SK-N-SH (cell line): ENCODE measurements at regions not wholly inside any gene's neighbourhood (a gene's known extent, or its start where the extent isn't known, plus 50 kb on each side); places are given as distances from the start of the nearest gene placed in this dataset.

Experiments used
- CTCF ChIA-PET: fragments of 300-600, 350-600 bp; formaldehyde crosslinking; extraction: SDS; loops from one replicate; lab custom pipeline; 2021; lab: Yijun Ruan, JAX
- POLR2A ChIA-PET: fragments of 350-600 bp; sonication (Branson Sonifier 250); formaldehyde crosslinking; extraction: SDS; loops from one replicate; lab custom pipeline; 2020; ENCODE audit warnings: antibody characterized with exemption, inconsistent platforms; lab: Yijun Ruan, JAX
- DNase-seq: peaks from one replicate; pipeline ENCODE4 v3.0.0; 2012
- H2AFZ ChIP-seq: fragments of 200-600 bp; sonication (generic); 2 replicates; pipeline ENCODE4 v1.8.1; 2016; ENCODE audit warnings: antibody characterized with exemption, mild to moderate bottlenecking, low read depth
- H3F3A ChIP-seq: fragments of 200-600 bp; sonication (generic); replicated peaks from 2 replicates; pipeline ENCODE3; 2016; ENCODE audit warnings: antibody characterized with exemption, mild to moderate bottlenecking; ENCODE audit not compliant: insufficient read depth
- H3K27ac ChIP-seq, 2 experiments: fragments of 200-500 bp in 1 of 2; fragments of 200-600 bp in 1 of 2; sonication (Bioruptor generic) in 1 of 2; sonication (generic), shearing (Covaris generic) in 1 of 2; 2 replicates each; pipeline versions ENCODE4 v1.5.1 to v1.6.1; 2014 to 2016; ENCODE audit warnings: low read depth in 2 of 2, inconsistent platforms in 1 of 2, low read length in 1 of 2, mild to moderate bottlenecking in 1 of 2, mixed read lengths in 1 of 2
- H3K27me3 ChIP-seq: fragments of 200-600 bp; sonication (generic), shearing (Covaris generic); 2 replicates; pipeline ENCODE4 v1.6.1; 2016; ENCODE audit warnings: mixed run types; ENCODE audit not compliant: insufficient read depth
- H3K36me3 ChIP-seq, 2 experiments: fragments of 200-500 bp in 1 of 2; fragments of 200-600 bp in 1 of 2; sonication (Bioruptor generic) in 1 of 2; sonication (generic) in 1 of 2; replicated peaks in 1 of 2; 2 replicates each; pipeline versions ENCODE3 to v1.5.1; 2014 to 2016; ENCODE audit warnings: low read length in 1 of 2, mild to moderate bottlenecking in 1 of 2; ENCODE audit not compliant: insufficient read depth in 2 of 2, control insufficient read depth in 1 of 2
- H3K4me1 ChIP-seq, 2 experiments: fragments of 200-500 bp in 1 of 2; fragments of 200-600 bp in 1 of 2; sonication (Bioruptor generic) in 1 of 2; sonication (generic), shearing (Covaris generic) in 1 of 2; 2 replicates each; pipeline versions ENCODE4 v1.5.1 to v1.6.1; 2014 to 2016; ENCODE audit warnings: low read depth in 1 of 2, low read length in 1 of 2, mixed run types in 1 of 2; ENCODE audit not compliant: insufficient read depth in 2 of 2, control insufficient read depth in 1 of 2
- H3K4me2 ChIP-seq: fragments of 200-600 bp; sonication (generic), shearing (Covaris generic); 2 replicates; pipeline ENCODE4 v1.6.1; 2017; ENCODE audit warnings: mixed run types
- H3K4me3 ChIP-seq, 2 experiments: fragments of 200-500 bp in 1 of 2; fragments of 200-600 bp in 1 of 2; sonication (Bioruptor generic) in 1 of 2; sonication (generic), shearing (Covaris generic) in 1 of 2; 2 replicates each; pipeline versions ENCODE4 v1.5.1 to v1.8.1; 2014 to 2016; ENCODE audit warnings: low read depth in 2 of 2, inconsistent platforms in 1 of 2, low read length in 1 of 2, mild to moderate bottlenecking in 1 of 2, mixed read lengths in 1 of 2, moderate library complexity in 1 of 2
- H3K79me2 ChIP-seq: fragments of 200-600 bp; sonication (generic); 2 replicates; pipeline ENCODE4 v1.8.1; 2017; ENCODE audit warnings: mild to moderate bottlenecking; ENCODE audit not compliant: insufficient read depth
- H3K9ac ChIP-seq: fragments of 200-600 bp; sonication (generic); 2 replicates; pipeline ENCODE4 v1.6.1; 2017; ENCODE audit warnings: mixed run types
- H3K9me2 ChIP-seq: fragments of 200-600 bp; sonication (generic); 2 replicates; pipeline ENCODE4 v1.6.1; 2017; ENCODE audit warnings: mixed run types
- H3K9me3 ChIP-seq: fragments of 200-600 bp; sonication (generic); 2 replicates; pipeline ENCODE4 v1.6.1; 2017; ENCODE audit warnings: mixed run types, mild to moderate bottlenecking, moderate library complexity
- H4K20me1 ChIP-seq: fragments of 200-600 bp; sonication (generic); 2 replicates; pipeline ENCODE4 v1.6.1; 2017; ENCODE audit warnings: mild to moderate bottlenecking, mixed run types; ENCODE audit not compliant: insufficient read depth
- CHD2 ChIP-seq: fragments of 150-350 bp; IDR thresholded peaks from 2 replicates; pipeline ENCODE4 v1.6.1; 2018; ENCODE audit warnings: low read length; ENCODE audit not compliant: partially characterized antibody
- ELF1 ChIP-seq: IDR thresholded peaks from 2 replicates; pipeline ENCODE4 v1.4.0; 2012
- EP300 ChIP-seq, 2 experiments: IDR thresholded peaks; 2 replicates each; pipeline versions ENCODE4 v1.4.0 to v1.6.1; 2012; ENCODE audit warnings: borderline replicate concordance in 1 of 2, low read depth in 1 of 2, low read length in 1 of 2
- FOXJ3 ChIP-seq: sonication (generic); formaldehyde crosslinking; IDR thresholded peaks from 2 replicates; pipeline ENCODE4 v1.5.1; 2020; ENCODE audit warnings: mild to moderate bottlenecking, missing genetic modification reagents
- FOXM1 ChIP-seq: IDR thresholded peaks from 2 replicates; pipeline ENCODE4 v1.4.0; 2012; ENCODE audit warnings: low read depth, mild to moderate bottlenecking
- JUND ChIP-seq: IDR thresholded peaks from 2 replicates; pipeline ENCODE4 v1.4.0; 2012
- MEF2A ChIP-seq: IDR thresholded peaks from 2 replicates; pipeline ENCODE4 v1.4.0; 2012; ENCODE audit warnings: low read depth, borderline replicate concordance
- MXI1 ChIP-seq: IDR thresholded peaks from 2 replicates; pipeline ENCODE4 v1.6.1; 2012; ENCODE audit warnings: mild to moderate bottlenecking, low read depth, low read length, improper control_type of control experiment
- NFIC ChIP-seq: IDR thresholded peaks from 2 replicates; pipeline ENCODE4 v1.4.0; 2012; ENCODE audit warnings: borderline replicate concordance
- RCOR1 ChIP-seq: fragments of 150-350 bp; IDR thresholded peaks from 2 replicates; pipeline ENCODE4 v1.6.1; 2017; ENCODE audit warnings: antibody characterized with exemption, low read length
- RXRA ChIP-seq: IDR thresholded peaks from 2 replicates; pipeline ENCODE4 v1.4.0; 2012; ENCODE audit warnings: low read depth, mild to moderate bottlenecking, borderline replicate concordance
- SMC3 ChIP-seq: IDR thresholded peaks from 2 replicates; pipeline ENCODE4 v1.6.1; 2012; ENCODE audit warnings: low read depth, low read length, improper control_type of control experiment
- TCF12 ChIP-seq: IDR thresholded peaks from 2 replicates; pipeline ENCODE4 v1.4.0; 2012
- YY1 ChIP-seq: IDR thresholded peaks from 2 replicates; pipeline ENCODE4 v1.4.0; 2012; ENCODE audit warnings: low read depth, mild to moderate bottlenecking
- WGBS: methylation state at CpG from one replicate; pipeline ENCODE4 v1.1.6; 2017; ENCODE audit warnings: low lambda C conversion rate; 5-methylcytosine and 5-hydroxymethylcytosine counted together
- TF ChIP-seq, protein P1 (sequence below): fragments of 200-600 bp; sonication (generic); IDR thresholded peaks from 2 replicates; pipeline ENCODE4 v1.6.1; 2017; ENCODE audit warnings: antibody characterized with exemption, mild to moderate bottlenecking, moderate library complexity
- TF ChIP-seq, protein P2 (sequence below): IDR thresholded peaks from 2 replicates; pipeline ENCODE4 v1.4.0; 2012; ENCODE audit warnings: low read depth, borderline replicate concordance
- TF ChIP-seq, protein P3 (sequence below): fragments of 150-350 bp; IDR thresholded peaks from 2 replicates; pipeline ENCODE4 v1.6.1; 2016; ENCODE audit warnings: mild to moderate bottlenecking, low read depth, low read length

GRCh38 chr3:6248528-6248927 lies 612.4 kb upstream of the GRM7 start:
- no peaks in the 10 kb centered on the region for H3F3A ChIP-seq
- H3K4me2 ChIP-seq: no peak overlapping the region
- no peaks in the 10 kb centered on the region for H4K20me1 ChIP-seq
- CTCF ChIA-PET: no interaction called here
- H2AFZ ChIP-seq: no peak overlapping the region
- H3K4me3 ChIP-seq: no peak overlapping the region
- H3K4me1 ChIP-seq: no peaks in the 10 kb centered on the region
- 7% methylated on average over 2 of the region's 2 CpGs for WGBS
- no peak overlapping the region for H3K27ac ChIP-seq
- TF ChIP-seq YY1: no peak
- TF ChIP-seq FOXM1: no peak
- TF ChIP-seq, protein P1, sequence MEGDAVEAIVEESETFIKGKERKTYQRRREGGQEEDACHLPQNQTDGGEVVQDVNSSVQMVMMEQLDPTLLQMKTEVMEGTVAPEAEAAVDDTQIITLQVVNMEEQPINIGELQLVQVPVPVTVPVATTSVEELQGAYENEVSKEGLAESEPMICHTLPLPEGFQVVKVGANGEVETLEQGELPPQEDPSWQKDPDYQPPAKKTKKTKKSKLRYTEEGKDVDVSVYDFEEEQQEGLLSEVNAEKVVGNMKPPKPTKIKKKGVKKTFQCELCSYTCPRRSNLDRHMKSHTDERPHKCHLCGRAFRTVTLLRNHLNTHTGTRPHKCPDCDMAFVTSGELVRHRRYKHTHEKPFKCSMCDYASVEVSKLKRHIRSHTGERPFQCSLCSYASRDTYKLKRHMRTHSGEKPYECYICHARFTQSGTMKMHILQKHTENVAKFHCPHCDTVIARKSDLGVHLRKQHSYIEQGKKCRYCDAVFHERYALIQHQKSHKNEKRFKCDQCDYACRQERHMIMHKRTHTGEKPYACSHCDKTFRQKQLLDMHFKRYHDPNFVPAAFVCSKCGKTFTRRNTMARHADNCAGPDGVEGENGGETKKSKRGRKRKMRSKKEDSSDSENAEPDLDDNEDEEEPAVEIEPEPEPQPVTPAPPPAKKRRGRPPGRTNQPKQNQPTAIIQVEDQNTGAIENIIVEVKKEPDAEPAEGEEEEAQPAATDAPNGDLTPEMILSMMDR: no peak
- TF ChIP-seq CHD2: no peak
- TF ChIP-seq NFIC: no peak
- TF ChIP-seq SMC3: no peak
- TF ChIP-seq MEF2A: no peak
- TF ChIP-seq TCF12: no peak
- no peak for TF ChIP-seq RCOR1
- TF ChIP-seq JUND: no peak
- no peak for TF ChIP-seq ELF1
- TF ChIP-seq, protein P2, sequence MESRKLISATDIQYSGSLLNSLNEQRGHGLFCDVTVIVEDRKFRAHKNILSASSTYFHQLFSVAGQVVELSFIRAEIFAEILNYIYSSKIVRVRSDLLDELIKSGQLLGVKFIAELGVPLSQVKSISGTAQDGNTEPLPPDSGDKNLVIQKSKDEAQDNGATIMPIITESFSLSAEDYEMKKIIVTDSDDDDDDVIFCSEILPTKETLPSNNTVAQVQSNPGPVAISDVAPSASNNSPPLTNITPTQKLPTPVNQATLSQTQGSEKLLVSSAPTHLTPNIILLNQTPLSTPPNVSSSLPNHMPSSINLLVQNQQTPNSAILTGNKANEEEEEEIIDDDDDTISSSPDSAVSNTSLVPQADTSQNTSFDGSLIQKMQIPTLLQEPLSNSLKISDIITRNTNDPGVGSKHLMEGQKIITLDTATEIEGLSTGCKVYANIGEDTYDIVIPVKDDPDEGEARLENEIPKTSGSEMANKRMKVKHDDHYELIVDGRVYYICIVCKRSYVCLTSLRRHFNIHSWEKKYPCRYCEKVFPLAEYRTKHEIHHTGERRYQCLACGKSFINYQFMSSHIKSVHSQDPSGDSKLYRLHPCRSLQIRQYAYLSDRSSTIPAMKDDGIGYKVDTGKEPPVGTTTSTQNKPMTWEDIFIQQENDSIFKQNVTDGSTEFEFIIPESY: no peak
- TF ChIP-seq EP300 (IDR thresholded peaks at IDR 0.05; ENCODE audit: borderline replicate concordance in 1 of 2, low read depth in 1 of 2, low read length in 1 of 2): no peak
- no peak for TF ChIP-seq FOXJ3
- TF ChIP-seq RXRA: no peak
- TF ChIP-seq MXI1: no peak
- TF ChIP-seq, protein P3, sequence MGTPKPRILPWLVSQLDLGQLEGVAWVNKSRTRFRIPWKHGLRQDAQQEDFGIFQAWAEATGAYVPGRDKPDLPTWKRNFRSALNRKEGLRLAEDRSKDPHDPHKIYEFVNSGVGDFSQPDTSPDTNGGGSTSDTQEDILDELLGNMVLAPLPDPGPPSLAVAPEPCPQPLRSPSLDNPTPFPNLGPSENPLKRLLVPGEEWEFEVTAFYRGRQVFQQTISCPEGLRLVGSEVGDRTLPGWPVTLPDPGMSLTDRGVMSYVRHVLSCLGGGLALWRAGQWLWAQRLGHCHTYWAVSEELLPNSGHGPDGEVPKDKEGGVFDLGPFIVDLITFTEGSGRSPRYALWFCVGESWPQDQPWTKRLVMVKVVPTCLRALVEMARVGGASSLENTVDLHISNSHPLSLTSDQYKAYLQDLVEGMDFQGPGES: no peak
- TF ChIP-seq, all 33 proteins: peak for 0
- Histone ChIP-seq H3K9me2 (no peaks in the 10 kb centered on the region), H3K27me3 (no peaks in the 10 kb centered on the region), H3K9me3 (no peaks in the 10 kb centered on the region), H3K79me2 (no peaks in the 10 kb centered on the region), H3K9ac (no peak overlapping the region), H3K36me3 (no peaks in the 10 kb centered on the region)
- no peak for DNase-seq
- POLR2A ChIA-PET: no interaction called here
